Adrenal gland (tissue), 5 donors: ENCODE measurements at regions not wholly inside any gene's neighbourhood (a gene's known extent, or its start where the extent isn't known, plus 50 kb on each side); places are given as distances from the start of the nearest gene placed in this dataset.

Experiments
- POLR2A ChIP-seq, 2 donors: fragments of 450-650 bp; IDR thresholded peaks; one replicate each; pipeline ENCODE4 v1.6.1; 2017; ENCODE audit warnings: antibody characterized with exemption in 2 of 2, mild to moderate bottlenecking in 2 of 2, moderate library complexity in 1 of 2
- TF ChIP-seq, protein P1 (sequence below), 6 experiments: fragments of 450-650 bp in 4 of 6; fragments of 200-600 bp in 2 of 6; sonication (generic) in 1 of 6; IDR thresholded peaks; 1 replicate in 5 of 6; 2 replicates in 1 of 6; pipeline versions ENCODE4 v1.5.1 to v1.8.0; 2016 to 2021; ENCODE audit warnings: antibody characterized with exemption in 6 of 6, mild to moderate bottlenecking in 2 of 6, moderate library complexity in 1 of 6
- donor health status: DM: no; HTN: no; CAD: no.

DNA sequence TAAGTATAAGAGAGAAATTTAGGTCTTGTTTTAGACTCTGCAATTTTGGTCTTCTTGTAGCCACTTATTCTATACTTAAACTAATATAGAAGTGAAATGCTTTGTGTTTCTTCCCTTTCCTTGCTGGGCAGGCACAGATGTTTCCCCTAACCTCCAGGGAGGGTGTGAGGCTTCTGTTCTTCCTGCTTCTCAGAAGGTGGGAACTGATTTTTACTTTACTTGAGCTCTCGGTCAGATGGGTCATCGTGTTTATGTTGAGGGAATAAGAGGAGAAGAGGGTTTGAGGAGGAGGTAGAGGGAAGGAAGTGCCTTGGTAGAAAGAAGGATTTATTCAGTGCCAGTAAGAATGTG, 92.5 kb upstream of the CXCR4 start:
- TF ChIP-seq POLR2A (IDR thresholded peaks at IDR 0.05), result no peak
- TF ChIP-seq, protein P1, sequence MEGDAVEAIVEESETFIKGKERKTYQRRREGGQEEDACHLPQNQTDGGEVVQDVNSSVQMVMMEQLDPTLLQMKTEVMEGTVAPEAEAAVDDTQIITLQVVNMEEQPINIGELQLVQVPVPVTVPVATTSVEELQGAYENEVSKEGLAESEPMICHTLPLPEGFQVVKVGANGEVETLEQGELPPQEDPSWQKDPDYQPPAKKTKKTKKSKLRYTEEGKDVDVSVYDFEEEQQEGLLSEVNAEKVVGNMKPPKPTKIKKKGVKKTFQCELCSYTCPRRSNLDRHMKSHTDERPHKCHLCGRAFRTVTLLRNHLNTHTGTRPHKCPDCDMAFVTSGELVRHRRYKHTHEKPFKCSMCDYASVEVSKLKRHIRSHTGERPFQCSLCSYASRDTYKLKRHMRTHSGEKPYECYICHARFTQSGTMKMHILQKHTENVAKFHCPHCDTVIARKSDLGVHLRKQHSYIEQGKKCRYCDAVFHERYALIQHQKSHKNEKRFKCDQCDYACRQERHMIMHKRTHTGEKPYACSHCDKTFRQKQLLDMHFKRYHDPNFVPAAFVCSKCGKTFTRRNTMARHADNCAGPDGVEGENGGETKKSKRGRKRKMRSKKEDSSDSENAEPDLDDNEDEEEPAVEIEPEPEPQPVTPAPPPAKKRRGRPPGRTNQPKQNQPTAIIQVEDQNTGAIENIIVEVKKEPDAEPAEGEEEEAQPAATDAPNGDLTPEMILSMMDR (IDR thresholded peaks at IDR 0.05), result no peak
